Activated CD4-positive, alpha-beta memory T cell treated with anti-CD3 and anti-CD28 coated beads for 36 hours (primary cell): ENCODE measurements at regions not wholly inside any gene's neighbourhood (a gene's known extent, or its start where the extent isn't known, plus 50 kb on each side); places are given as distances from the start of the nearest gene placed in this dataset.
A peak's percentile ranks its signal among the peaks of the same experiment; 100 is the strongest.

ENCODE experiments used
- CTCF ChIA-PET: fragments of 350-600 bp; sonication (Branson Sonifier 250); formaldehyde crosslinking; loops from one replicate; lab custom pipeline; 2021; ENCODE audit warnings: antibody characterized with exemption, inconsistent platforms; lab: Charles Lee
- POLR2A ChIA-PET: fragments of 350-600 bp; sonication (Branson Sonifier 250); formaldehyde crosslinking; loops from one replicate; lab custom pipeline; 2021; ENCODE audit warnings: antibody characterized with exemption; lab: Charles Lee
- DNase-seq: peaks from one replicate; pipeline ENCODE4 v3.0.0-alpha.2; 2020
- H3K27ac Mint-ChIP-seq: one replicate; pipeline ENCODE4 v1.8.0; 2021; ENCODE audit warnings: mixed read lengths
- H3K27me3 Mint-ChIP-seq: one replicate; pipeline ENCODE4 v1.8.0; 2021; ENCODE audit warnings: mixed read lengths
- H3K36me3 Mint-ChIP-seq: one replicate; pipeline ENCODE4 v1.8.0; 2021; ENCODE audit warnings: mixed read lengths
- H3K4me1 Mint-ChIP-seq: one replicate; pipeline ENCODE4 v1.8.0; 2021; ENCODE audit warnings: low read depth, mixed read lengths
- H3K4me3 Mint-ChIP-seq: one replicate; pipeline ENCODE4 v1.8.0; 2021; ENCODE audit warnings: mild to moderate bottlenecking, mixed read lengths
- H3K9me3 Mint-ChIP-seq: one replicate; pipeline ENCODE4 v1.8.0; 2021; ENCODE audit warnings: mixed read lengths
- intact Hi-C: fragments of 100-400 bp; cut with micrococcal nuclease; formaldehyde crosslinking; loops from one replicate; pipeline ENCODE4 v1.15.1; 2023

DNA sequence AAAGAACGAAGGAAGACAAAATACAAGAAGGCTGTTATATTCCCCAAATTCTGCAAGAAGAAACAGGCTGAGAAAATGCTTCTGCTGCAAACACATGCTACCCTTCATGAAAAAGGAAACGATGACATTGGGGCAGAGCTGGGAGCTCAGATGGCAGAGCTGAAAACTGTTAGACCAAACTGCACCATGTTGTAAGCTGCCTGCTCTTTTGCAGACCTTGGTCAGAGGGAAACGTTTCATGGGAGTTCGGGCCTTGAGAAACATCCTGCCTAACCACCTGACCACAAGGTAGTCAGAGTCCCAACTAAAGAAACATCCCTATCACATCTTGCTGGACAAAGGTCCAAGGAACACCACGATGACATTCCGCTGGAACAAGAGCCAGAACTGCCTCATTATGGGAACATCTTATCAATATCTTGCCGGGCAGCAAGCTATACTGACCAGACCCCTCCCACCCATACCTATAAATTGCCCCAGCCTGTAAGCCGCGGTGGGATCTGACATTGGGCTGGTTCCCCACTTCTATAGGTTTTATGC lies 110.7 kb upstream of the CTSC start:
- intact Hi-C loops = no loop called here
- Mint-ChIP-seq H3K27ac (no peak overlapping the region), H3K4me1 (no peaks in the 10 kb centered on the region), H3K36me3 (peaks cover 2% of the 10 kb centered on the region), H3K9me3 (peaks cover 5% of the 10 kb centered on the region), H3K27me3 (no peaks in the 10 kb centered on the region), H3K4me3 (no peak overlapping the region)
- DNase-seq = no peak
- CTCF ChIA-PET = no interaction called here
- POLR2A ChIA-PET = no interaction called here

DNA sequence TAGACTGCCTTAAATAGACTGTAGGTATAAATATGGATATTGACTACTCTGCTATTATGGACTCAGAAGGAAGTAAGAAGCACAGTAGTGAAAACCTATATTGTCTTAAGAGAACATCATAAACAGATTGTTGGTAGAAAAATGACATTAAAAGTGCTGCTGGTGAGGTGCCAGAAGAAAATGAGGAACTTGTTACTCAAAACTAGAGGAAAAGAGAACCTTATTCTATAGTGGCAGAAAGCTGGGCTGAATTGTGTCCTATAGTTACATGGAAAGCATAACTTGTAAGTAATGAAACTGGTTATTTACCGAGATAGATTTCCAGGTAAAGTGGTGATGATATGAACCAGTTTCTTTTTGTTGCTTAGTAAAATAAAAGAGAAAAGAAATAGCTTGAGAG lies 109.7 kb upstream of the CTSC start:
- no peak overlapping the region for H3K4me3 Mint-ChIP-seq
- H3K36me3 Mint-ChIP-seq = peaks cover 2% of the 10 kb centered on the region
- H3K4me1 Mint-ChIP-seq = no peaks in the 10 kb centered on the region
- intact Hi-C loops = no loop called here
- POLR2A ChIA-PET = no interaction called here
- H3K27ac Mint-ChIP-seq = no peak overlapping the region
- CTCF ChIA-PET = no interaction called here
- H3K27me3 Mint-ChIP-seq = no peaks in the 10 kb centered on the region
- no peak for DNase-seq
- H3K9me3 Mint-ChIP-seq = peaks cover 5% of the 10 kb centered on the region

DNA sequence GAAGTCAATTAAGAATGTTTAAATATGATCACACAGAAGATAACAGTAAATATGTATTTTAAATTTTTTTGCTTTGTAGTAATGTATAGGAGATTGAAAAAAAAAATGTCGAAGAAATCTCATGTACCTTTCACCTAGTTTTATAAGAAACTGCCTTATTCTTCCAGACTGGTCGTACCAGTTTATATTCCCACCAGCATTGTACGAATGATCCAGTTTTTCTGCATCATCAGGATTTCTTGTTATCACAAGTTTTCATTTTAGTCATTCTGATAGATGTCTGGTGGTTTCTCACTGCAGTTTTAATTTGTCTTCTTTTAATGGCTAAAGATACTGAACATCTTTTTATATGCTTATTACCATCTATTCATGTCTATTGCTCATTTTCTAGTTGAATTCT lies 101.8 kb upstream of the CTSC start:
- Mint-ChIP-seq H3K4me1 (peaks cover 3% of the 10 kb centered on the region), H3K27me3 (no peaks in the 10 kb centered on the region), H3K4me3 (no peak overlapping the region), H3K36me3 (no peaks in the 10 kb centered on the region), H3K27ac (no peak overlapping the region), H3K9me3 (peaks cover 5% of the 10 kb centered on the region)
- ChIA-PET POLR2A (no interaction called here), CTCF (no interaction called here)
- intact Hi-C loops = no loop called here
- no peak for DNase-seq

DNA sequence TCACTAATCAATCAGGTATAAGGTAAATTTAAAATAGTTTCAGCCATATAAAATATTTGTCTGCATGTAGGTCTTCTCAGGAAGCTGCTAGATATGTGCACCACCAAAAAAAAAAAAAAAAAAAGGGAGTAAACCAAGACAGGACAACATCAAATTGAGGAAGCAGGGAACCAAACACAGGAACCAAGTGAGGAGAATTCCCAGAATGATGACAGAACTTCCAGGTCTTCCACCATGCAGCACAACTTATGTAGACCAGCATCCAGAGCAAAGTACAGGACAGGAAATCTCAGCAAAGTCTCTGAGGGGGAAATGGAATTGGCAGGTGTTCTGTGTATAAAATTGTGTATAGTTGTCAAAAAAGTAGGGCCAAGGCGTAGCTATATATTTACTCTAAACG lies 101.2 kb upstream of the CTSC start:
- no peaks in the 10 kb centered on the region for H3K36me3 Mint-ChIP-seq
- peaks cover 5% of the 10 kb centered on the region for H3K9me3 Mint-ChIP-seq
- H3K4me1 Mint-ChIP-seq = peaks cover 3% of the 10 kb centered on the region
- H3K27ac Mint-ChIP-seq = no peak overlapping the region
- intact Hi-C loops = no loop called here
- POLR2A ChIA-PET = no interaction called here
- CTCF ChIA-PET = no interaction called here
- DNase-seq = no peak
- H3K4me3 Mint-ChIP-seq = no peak overlapping the region
- H3K27me3 Mint-ChIP-seq = no peaks in the 10 kb centered on the region

DNA sequence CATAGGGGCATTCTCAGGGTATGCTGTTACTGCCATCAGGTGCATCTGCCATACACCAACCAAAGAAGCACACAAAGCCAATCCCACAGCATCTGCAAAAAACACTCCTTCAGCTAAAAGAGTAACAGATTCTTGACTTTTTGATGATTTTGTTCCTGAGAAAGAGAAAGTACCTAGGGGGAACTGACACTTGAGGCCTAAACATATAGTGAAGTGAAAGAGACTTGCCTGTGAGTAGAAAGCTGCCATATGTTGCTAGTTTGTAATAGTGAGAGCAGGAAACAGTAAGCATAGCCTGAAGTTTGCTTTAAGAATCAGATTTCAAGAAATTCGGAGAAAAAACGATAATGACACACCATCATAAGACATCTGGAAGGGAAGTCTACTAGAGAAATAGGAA lies 97.9 kb upstream of the CTSC start:
- peaks cover 3% of the 10 kb centered on the region for H3K4me1 Mint-ChIP-seq
- H3K36me3 Mint-ChIP-seq = no peaks in the 10 kb centered on the region
- H3K27me3 Mint-ChIP-seq = no peaks in the 10 kb centered on the region
- peaks cover 5% of the 10 kb centered on the region for H3K9me3 Mint-ChIP-seq
- no peak overlapping the region for H3K27ac Mint-ChIP-seq
- intact Hi-C loops = loop anchor here (2.0 kb wide), 1 partner anchor 15 kb away; no protein-coding TSS in a partner anchor
- ChIA-PET CTCF (interaction anchor here (0.5 kb wide), 1 partner anchor 98 kb away, joined by 4 read pairs; the partner anchor contains the start of gene CTSC), POLR2A (no interaction called here)
- no peak overlapping the region for H3K4me3 Mint-ChIP-seq
- DNase-seq = no peak

DNA sequence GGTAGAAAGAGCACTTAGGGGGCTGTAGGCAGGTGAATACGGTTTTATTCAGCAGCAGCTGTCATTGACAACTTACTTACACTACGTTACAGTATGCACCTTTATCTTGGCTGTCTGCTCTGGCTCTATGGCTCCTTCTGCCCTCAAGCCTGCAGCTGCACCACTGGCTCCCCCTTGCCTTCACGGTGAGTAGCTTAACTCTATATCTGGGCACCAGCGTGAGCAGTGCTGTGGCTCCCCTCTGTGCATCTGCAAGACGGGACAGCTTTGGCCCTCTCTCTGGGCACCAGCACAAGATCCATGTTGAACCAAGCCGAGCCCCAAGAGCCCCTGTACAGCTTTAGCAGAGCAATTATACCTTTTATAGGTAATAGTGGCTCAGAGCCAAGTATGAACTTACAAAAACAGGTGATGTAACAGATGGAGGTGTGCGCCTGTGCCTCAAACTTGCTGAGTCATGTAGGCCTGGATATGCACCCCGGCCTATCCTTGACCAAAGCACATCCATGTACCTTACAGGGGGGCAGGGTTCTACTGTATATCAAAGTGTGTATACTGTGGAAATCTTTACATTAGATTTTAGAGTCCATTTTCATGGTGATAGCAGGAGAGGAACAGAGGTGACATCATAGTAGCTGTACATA lies 96.9 kb upstream of the CTSC start:
- no peak overlapping the region for H3K4me3 Mint-ChIP-seq
- H3K27me3 Mint-ChIP-seq = no peaks in the 10 kb centered on the region
- POLR2A ChIA-PET = no interaction called here
- DNase-seq = no peak
- CTCF ChIA-PET = interaction anchor here (0.5 to 0.7 kb wide), 2 partner anchors 97 to 203 kb away, joined by 3 to 4 read pairs; partner anchors contain the start of gene CTSC
- intact Hi-C loops = loop anchor here (2.0 kb wide), 1 partner anchor 14 kb away; no protein-coding TSS in a partner anchor
- H3K27ac Mint-ChIP-seq = no peak overlapping the region
- H3K36me3 Mint-ChIP-seq = no peaks in the 10 kb centered on the region
- H3K4me1 Mint-ChIP-seq = peaks cover 3% of the 10 kb centered on the region
- H3K9me3 Mint-ChIP-seq = peaks cover 5% of the 10 kb centered on the region

DNA sequence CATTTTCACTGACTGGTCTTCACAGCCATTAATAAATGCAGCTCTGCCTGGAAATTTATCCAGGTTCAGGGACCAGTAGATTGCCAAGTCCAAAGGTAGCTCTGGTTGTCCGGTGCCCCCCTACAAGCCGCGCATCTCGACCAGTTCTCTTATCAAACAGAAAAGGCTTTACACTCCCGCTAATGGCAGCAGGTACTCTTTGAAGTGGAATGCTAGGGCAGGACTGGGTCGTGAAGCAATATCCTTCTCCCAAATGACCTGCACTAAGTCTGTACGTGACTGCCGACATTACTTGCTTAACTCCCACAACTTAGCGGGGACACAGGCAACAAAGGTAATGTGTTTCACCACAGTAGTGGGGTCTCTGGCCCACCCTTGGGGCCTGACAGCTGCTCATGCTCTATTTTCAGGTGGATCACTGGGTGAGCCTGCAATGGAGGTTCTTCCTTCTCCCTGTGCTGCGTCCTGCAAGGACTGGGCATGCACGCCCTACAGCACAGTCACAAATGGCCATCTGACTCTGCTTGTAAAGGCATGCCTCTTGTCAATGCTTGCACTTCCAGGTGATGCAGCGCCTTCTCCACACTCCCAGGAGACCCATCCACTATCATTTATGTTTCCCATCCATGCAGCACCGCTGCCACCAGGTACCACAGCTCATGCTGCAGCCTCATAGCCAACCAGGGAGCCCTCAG lies 96.1 kb upstream of the CTSC start:
- DNase-seq = no peak
- Mint-ChIP-seq H3K4me1 (peaks cover 3% of the 10 kb centered on the region), H3K9me3 (peaks cover 5% of the 10 kb centered on the region), H3K36me3 (no peaks in the 10 kb centered on the region), H3K4me3 (no peak overlapping the region), H3K27ac (no peak overlapping the region), H3K27me3 (no peaks in the 10 kb centered on the region)
- intact Hi-C loops = loop anchor here (2.0 kb wide), 1 partner anchor 13 kb away; no protein-coding TSS in a partner anchor
- POLR2A ChIA-PET = no interaction called here
- CTCF ChIA-PET = interaction anchor here (0.6 to 0.7 kb wide), 2 partner anchors 202 to 331 kb away, joined by 3 read pairs; no protein-coding TSS in a partner anchor

DNA sequence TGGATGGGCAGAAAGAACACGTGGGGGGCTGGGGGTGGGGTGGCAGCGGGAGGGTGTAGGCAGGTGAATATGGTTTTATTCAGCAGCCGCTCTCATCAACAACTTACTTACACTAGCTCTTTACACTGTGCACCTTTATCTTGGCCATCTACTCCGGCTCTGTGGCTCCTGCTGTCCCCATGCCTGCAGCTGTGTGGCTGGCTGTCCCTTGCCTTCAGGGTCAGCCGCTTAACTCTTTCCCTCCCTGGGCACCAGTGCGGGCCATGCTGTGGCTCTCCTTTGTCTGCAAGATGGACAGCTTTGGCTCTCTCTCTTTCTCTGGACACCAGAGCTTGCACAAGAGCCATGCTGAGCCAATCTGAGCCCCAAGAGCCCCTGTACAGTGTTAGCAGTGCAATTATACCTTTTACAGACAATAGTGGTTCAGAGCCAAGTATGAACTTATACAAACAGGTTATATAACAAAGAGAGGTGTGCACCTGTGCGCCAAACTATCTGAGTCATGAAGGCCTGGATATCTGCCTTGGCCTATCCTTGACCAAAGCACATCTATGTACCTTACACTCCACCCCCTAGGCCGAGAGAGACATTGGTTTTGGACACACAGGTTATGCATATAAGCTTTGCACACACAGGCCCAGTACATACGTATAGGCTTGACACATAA lies 94.3 kb upstream of the CTSC start:
- CTCF ChIA-PET = interaction anchor here (1.2 kb wide), 1 partner anchor 53 kb away, joined by 4 read pairs; no protein-coding TSS in a partner anchor
- Mint-ChIP-seq H3K4me1 (peaks cover 3% of the 10 kb centered on the region), H3K27ac (no peak overlapping the region)

DNA sequence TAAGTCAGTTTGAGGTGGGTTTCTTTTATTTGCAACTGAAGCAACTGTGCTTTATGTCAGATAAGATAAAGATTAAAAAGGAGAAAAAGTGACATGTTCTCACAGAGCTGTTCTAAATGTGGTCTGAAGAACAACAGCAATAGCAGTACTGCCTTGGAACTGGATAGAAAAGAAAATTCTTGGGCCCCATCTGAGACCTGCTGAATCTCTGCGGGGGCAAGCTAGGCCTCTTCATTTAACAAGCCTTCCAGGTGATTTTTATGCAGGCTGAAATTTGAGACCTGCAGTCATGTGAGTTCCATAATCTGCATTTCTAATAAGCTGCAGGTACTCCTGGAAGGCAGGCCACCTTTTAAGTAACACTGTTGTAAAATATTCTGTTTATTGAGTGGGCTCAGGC lies 91.4 kb upstream of the CTSC start:
- Mint-ChIP-seq H3K4me1 (peaks cover 11% of the 10 kb centered on the region), H3K27ac (no peak overlapping the region), H3K9me3 (no peaks in the 10 kb centered on the region), H3K27me3 (no peaks in the 10 kb centered on the region), H3K36me3 (no peaks in the 10 kb centered on the region), H3K4me3 (no peak overlapping the region)
- no peak for DNase-seq
- intact Hi-C loops = no loop called here
- ChIA-PET CTCF (no interaction called here), POLR2A (no interaction called here)

More for the DNA sequence above, 94.3 kb upstream of the CTSC start:
- H3K4me3 Mint-ChIP-seq = no peak overlapping the region
- no peaks in the 10 kb centered on the region for H3K27me3 Mint-ChIP-seq
- POLR2A ChIA-PET = interaction anchor here (1.8 kb wide), 1 partner anchor 94 kb away, joined by 4 read pairs; the partner anchor contains the start of gene CTSC
- DNase-seq = no peak
- H3K36me3 Mint-ChIP-seq = no peaks in the 10 kb centered on the region
- H3K9me3 Mint-ChIP-seq = peaks cover 2% of the 10 kb centered on the region
- intact Hi-C loops = no loop called here

DNA sequence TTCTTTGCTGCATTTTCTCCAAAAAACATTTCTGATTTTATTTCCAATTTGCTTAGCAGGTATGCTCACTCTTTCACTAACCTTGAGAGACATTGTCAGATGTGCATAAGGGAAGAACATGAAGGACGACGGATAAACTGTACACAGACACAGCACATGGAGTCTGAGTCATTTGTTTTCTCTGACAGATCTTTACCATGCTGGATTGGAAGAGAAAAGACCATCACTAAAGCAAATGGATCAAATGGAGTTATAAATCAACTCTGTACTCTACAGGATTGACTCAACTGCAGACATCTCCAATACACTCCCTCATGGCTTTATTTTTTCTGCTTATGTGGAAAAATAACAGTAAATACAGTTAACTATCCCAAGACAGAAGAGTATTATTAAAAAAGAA lies 90.2 kb upstream of the CTSC start:
- Mint-ChIP-seq H3K36me3 (no peaks in the 10 kb centered on the region), H3K4me3 (no peak overlapping the region), H3K4me1 (peaks cover 11% of the 10 kb centered on the region), H3K9me3 (no peaks in the 10 kb centered on the region), H3K27me3 (no peaks in the 10 kb centered on the region), H3K27ac (no peak overlapping the region)
- ChIA-PET CTCF (interaction anchor here (0.5 kb wide), 1 partner anchor 283 kb away, joined by 3 read pairs; no protein-coding TSS in a partner anchor), POLR2A (no interaction called here)
- intact Hi-C loops = no loop called here
- no peak for DNase-seq

DNA sequence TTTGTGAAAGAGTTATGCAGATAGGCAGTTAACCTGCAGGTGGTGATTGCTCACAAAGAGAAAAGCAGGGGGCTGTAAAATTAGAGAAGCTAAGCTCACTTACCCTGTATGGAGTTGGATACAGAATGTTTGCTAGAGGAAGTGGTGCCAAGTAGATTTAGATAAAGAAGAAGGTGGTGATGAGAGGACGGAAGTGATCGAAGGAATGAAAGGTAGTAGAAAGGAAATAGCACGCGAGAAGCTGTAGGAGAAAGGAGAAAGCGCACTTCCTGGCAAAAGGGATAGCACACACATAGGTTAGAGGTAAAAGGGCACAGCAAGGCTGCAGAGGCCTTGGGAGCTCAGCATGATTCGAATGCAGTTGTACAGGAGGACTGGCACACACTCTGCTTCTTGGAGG lies 87.3 kb upstream of the CTSC start:
- Mint-ChIP-seq H3K36me3 (no peaks in the 10 kb centered on the region), H3K4me1 (peaks cover 38% of the 10 kb centered on the region), H3K4me3 (no peak overlapping the region), H3K27me3 (no peaks in the 10 kb centered on the region), H3K27ac (no peak overlapping the region), H3K9me3 (no peaks in the 10 kb centered on the region)
- intact Hi-C loops = no loop called here
- no peak for DNase-seq
- ChIA-PET CTCF (interaction anchor here (0.9 to 1.0 kb wide), 2 partner anchors 60 to 68 kb away, joined by 3 to 6 read pairs; no protein-coding TSS in a partner anchor), POLR2A (no interaction called here)

DNA sequence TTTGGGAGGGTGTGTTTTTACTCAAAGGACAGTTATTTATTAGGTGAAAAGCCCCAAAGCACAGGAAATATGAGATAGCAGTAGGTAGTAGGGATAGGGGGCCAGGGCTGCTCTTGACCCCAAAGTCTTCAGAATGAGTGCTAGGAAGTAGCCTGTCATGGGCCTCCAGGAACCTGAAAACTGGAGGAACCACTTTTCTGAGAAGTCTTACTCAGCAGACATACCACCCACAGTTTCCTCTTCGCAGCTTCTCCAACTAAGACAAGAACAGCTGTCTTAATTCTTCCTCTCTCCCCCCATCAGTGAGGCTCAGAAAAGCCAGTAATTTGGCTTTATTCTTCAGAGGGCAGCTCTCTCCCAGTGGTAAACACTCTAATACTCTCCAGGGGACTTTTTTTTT lies 84.0 kb upstream of the CTSC start:
- Mint-ChIP-seq H3K27me3 (no peaks in the 10 kb centered on the region), H3K27ac (peak overlapping the region; percentile 70), H3K4me1 (peaks cover 42% of the 10 kb centered on the region), H3K36me3 (no peaks in the 10 kb centered on the region), H3K4me3 (no peak overlapping the region), H3K9me3 (no peaks in the 10 kb centered on the region)
- ChIA-PET POLR2A (interaction anchor here (0.7 to 1.8 kb wide), 4 partner anchors 65 to 115 kb away, joined by 3 to 6 read pairs (median 4); partner anchors contain the start of gene CTSC), CTCF (no interaction called here)
- intact Hi-C loops = loop anchor here (1.0 to 2.0 kb wide), 6 partner anchors 13 to 242 kb away; partner anchors contain the start of gene CTSC
- DNase-seq = peak; percentile 70
